AG09309 (cell line): ENCODE measurements at regions not wholly inside any gene's neighbourhood (a gene's known extent, or its start where the extent isn't known, plus 50 kb on each side); places are given as distances from the start of the nearest gene placed in this dataset.

Experiments
- DNase-seq: peaks from one replicate; pipeline ENCODE4 v3.0.0-alpha.2; 2010; ENCODE audit warnings: low read depth
- H3K4me3 ChIP-seq: 2 replicates; pipeline ENCODE4 v1.5.1; 2011; ENCODE audit warnings: mild to moderate bottlenecking, low read depth, low read length, moderate library complexity; ENCODE audit not compliant: control insufficient read depth
- TF ChIP-seq, protein P1 (sequence below): IDR thresholded peaks from 2 replicates; pipeline ENCODE4 v1.5.1; 2011; ENCODE audit warnings: mild to moderate bottlenecking, low read depth, low read length, inconsistent platforms; ENCODE audit not compliant: insufficient read depth, control insufficient read depth; ENCODE audit errors: missing control alignments

GRCh38 chr5:106595864-106596263, 1074.9 kb downstream of the EFNA5 start:
- TF ChIP-seq, protein P1, sequence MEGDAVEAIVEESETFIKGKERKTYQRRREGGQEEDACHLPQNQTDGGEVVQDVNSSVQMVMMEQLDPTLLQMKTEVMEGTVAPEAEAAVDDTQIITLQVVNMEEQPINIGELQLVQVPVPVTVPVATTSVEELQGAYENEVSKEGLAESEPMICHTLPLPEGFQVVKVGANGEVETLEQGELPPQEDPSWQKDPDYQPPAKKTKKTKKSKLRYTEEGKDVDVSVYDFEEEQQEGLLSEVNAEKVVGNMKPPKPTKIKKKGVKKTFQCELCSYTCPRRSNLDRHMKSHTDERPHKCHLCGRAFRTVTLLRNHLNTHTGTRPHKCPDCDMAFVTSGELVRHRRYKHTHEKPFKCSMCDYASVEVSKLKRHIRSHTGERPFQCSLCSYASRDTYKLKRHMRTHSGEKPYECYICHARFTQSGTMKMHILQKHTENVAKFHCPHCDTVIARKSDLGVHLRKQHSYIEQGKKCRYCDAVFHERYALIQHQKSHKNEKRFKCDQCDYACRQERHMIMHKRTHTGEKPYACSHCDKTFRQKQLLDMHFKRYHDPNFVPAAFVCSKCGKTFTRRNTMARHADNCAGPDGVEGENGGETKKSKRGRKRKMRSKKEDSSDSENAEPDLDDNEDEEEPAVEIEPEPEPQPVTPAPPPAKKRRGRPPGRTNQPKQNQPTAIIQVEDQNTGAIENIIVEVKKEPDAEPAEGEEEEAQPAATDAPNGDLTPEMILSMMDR = no peak
- no peak overlapping the region for H3K4me3 ChIP-seq
- DNase-seq = no peak

GRCh38 chr5:106584268-106584667, 1086.5 kb downstream of the EFNA5 start:
- no peak overlapping the region for H3K4me3 ChIP-seq
- no peak for DNase-seq
- TF ChIP-seq, protein P1 = no peak

DNA sequence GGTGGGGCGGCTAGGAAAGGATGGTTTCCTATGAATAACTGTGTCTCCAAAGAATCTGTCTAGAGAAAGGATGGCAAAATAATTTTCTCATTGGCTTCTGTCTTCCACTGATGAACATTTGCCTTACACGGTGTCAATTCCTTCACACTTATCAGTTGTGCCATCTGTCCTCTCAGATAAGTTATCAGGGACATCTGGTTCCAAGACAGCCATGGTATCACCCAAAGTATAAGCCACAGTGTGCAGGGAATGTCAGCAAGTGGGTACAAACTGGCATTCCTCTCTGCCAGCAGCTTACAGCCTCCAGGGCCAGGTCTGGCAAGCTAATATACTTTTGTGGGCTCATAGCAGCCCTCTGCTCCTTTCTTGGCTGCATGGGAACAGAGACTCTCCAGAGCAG, 1092.0 kb downstream of the EFNA5 start:
- H3K4me3 ChIP-seq = no peak overlapping the region
- DNase-seq = no peak
- TF ChIP-seq, protein P1 = no peak

DNA sequence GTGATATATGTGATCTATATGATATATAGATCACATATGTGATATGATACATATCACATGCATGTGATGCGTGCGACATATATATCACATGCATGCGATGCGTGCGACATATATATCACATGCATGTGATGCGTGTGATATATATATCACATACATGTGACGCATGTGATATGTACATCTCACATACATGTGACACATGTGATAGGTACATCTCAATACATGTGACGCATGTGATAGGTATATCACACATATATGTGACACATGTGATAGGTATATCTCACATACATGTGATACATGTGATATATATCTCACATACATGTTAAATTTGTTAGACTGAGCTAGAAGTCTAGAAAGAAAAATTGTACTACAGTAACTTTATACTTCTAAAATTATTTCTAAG, 1095.9 kb downstream of the EFNA5 start:
- no peak overlapping the region for H3K4me3 ChIP-seq
- TF ChIP-seq, protein P1 = no peak
- DNase-seq = no peak

GRCh38 chr5:106566031-106566430, 1104.7 kb downstream of the EFNA5 start:
- no peak overlapping the region for H3K4me3 ChIP-seq
- DNase-seq = no peak
- TF ChIP-seq, protein P1 = no peak

DNA sequence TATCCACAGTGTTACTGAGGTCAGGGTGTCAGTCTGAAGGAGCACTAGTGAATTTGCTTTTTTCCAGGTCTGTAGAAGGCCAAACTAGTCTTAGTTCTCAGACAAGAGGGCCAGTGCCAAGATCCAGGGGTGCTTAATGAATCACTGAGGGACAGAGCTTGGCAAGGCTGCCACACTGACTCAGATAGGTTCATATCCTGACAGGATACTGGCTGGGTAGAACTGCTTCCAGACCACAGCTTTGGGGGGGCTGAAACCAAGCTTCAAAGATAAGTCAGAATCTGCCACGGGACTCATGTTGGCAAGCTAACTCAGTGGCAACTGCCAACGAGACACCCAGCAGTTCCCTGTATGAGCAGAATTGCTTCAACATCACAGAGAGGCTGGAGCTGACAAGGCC, 1125.4 kb downstream of the EFNA5 start:
- no peak for DNase-seq
- TF ChIP-seq, protein P1 = no peak

GRCh38 chr5:106543330-106543729, 1127.4 kb downstream of the EFNA5 start:
- H3K4me3 ChIP-seq = no peak overlapping the region
- DNase-seq = no peak
- TF ChIP-seq, protein P1 = no peak

More for the DNA sequence above, 1125.4 kb downstream of the EFNA5 start:
- H3K4me3 ChIP-seq = no peak overlapping the region
